ENCODE measurements at regions not wholly inside any gene's neighbourhood (a gene's known extent, or its start where the extent isn't known, plus 50 kb on each side); places are given as distances from the start of the nearest gene placed in this dataset.
"Not testable (repeated sequence)": the region's sequence is repeated elsewhere in the genome, so short reads cannot be mapped to it uniquely, and the experiment has no call there.

- TF ChIP-seq CTCF (IDR thresholded peaks at IDR 0.05) = no peak
- Histone ChIP-seq H3K27me3 (replicated peaks; ENCODE audit: insufficient read depth) (no peaks in the 10 kb centered on the region), H3K36me3 (no peaks in the 10 kb centered on the region), H3K4me3 (no peak overlapping the region), H3K9me3 (no peaks in the 10 kb centered on the region), H3K4me1 (ENCODE audit: control insufficient read depth in 1 of 2, low read depth in 2 of 2) (peaks cover 0 to 19% of the 10 kb centered on the region in 2 donors), H3K27ac (no peak overlapping the region)
- DNase-seq (ENCODE audit: low spot score) (no peak), ATAC-seq (ENCODE audit: insufficient number of reproducible peaks, low FRiP score, low read depth) (no peak)
Measured at GRCh38 chr13:65929436-65929835, 1300.7 kb downstream of the PCDH9 start.

GRCh38 chr13:65926750-65927171 lies 1303.4 kb downstream of the PCDH9 start:
- Histone ChIP-seq H3K27me3 (replicated peaks; ENCODE audit: insufficient read depth) (no peaks in the 10 kb centered on the region), H3K27ac (no peak overlapping the region), H3K9me3 (no peaks in the 10 kb centered on the region), H3K4me3 (no peak overlapping the region), H3K36me3 (no peaks in the 10 kb centered on the region), H3K4me1 (ENCODE audit: control insufficient read depth in 1 of 2, low read depth in 2 of 2) (no peaks in the 10 kb centered on the region)
- ATAC-seq (ENCODE audit: insufficient number of reproducible peaks, low FRiP score, low read depth) (no peak), DNase-seq (ENCODE audit: low spot score) (no peak)
- peak; percentile 35 for TF ChIP-seq CTCF (IDR thresholded peaks at IDR 0.05)

- not testable (repeated sequence) for H3K36me3 ChIP-seq; H3K4me1 ChIP-seq (ENCODE audit: control insufficient read depth in 1 of 2, low read depth in 2 of 2); H3K27ac ChIP-seq; ATAC-seq (ENCODE audit: insufficient number of reproducible peaks, low FRiP score, low read depth); H3K9me3 ChIP-seq; H3K4me3 ChIP-seq; H3K27me3 ChIP-seq (replicated peaks; ENCODE audit: insufficient read depth); DNase-seq (ENCODE audit: low spot score)
Measured at GRCh38 chr13:65922846-65923245, 1307.3 kb downstream of the PCDH9 start.

- Histone ChIP-seq H3K36me3 (no peaks in the 10 kb centered on the region), H3K27ac (no peak overlapping the region), H3K27me3 (replicated peaks; ENCODE audit: insufficient read depth) (no peaks in the 10 kb centered on the region), H3K9me3 (no peaks in the 10 kb centered on the region), H3K4me1 (ENCODE audit: control insufficient read depth in 1 of 2, low read depth in 2 of 2) (no peaks in the 10 kb centered on the region), H3K4me3 (no peak overlapping the region)
- DNase-seq (ENCODE audit: low spot score) = no peak
- no peak for ATAC-seq (ENCODE audit: insufficient number of reproducible peaks, low FRiP score, low read depth)
- no peak for TF ChIP-seq CTCF (IDR thresholded peaks at IDR 0.05)
Measured at GRCh38 chr13:65921933-65922332, 1308.2 kb downstream of the PCDH9 start.

- Histone ChIP-seq H3K4me3 (no peak overlapping the region), H3K36me3 (no peaks in the 10 kb centered on the region), H3K4me1 (ENCODE audit: control insufficient read depth in 1 of 2, low read depth in 2 of 2) (peaks cover 3 to 11% of the 10 kb centered on the region in 2 donors), H3K27me3 (replicated peaks; ENCODE audit: insufficient read depth) (no peaks in the 10 kb centered on the region), H3K9me3 (no peaks in the 10 kb centered on the region), H3K27ac (no peak overlapping the region)
- DNase-seq (ENCODE audit: low spot score) (no peak), ATAC-seq (ENCODE audit: insufficient number of reproducible peaks, low FRiP score, low read depth) (no peak)
- TF ChIP-seq CTCF (IDR thresholded peaks at IDR 0.05) = no peak
Measured at GRCh38 chr13:65917731-65918130, 1312.4 kb downstream of the PCDH9 start.

- ATAC-seq (ENCODE audit: insufficient number of reproducible peaks, low FRiP score, low read depth) = no peak
- TF ChIP-seq CTCF (IDR thresholded peaks at IDR 0.05) = no peak
- DNase-seq (ENCODE audit: low spot score) = no peak
- H3K9me3 ChIP-seq = no peaks in the 10 kb centered on the region
- no peak overlapping the region for H3K27ac ChIP-seq
- no peaks in the 10 kb centered on the region for H3K36me3 ChIP-seq
- H3K27me3 ChIP-seq (replicated peaks; ENCODE audit: insufficient read depth) = no peaks in the 10 kb centered on the region
- no peak overlapping the region for H3K4me3 ChIP-seq
- peaks cover 12 to 27% of the 10 kb centered on the region in 2 donors for H3K4me1 ChIP-seq (ENCODE audit: control insufficient read depth in 1 of 2, low read depth in 2 of 2)
Measured at GRCh38 chr13:65915195-65915594, 1314.9 kb downstream of the PCDH9 start.
